ENCODE measurements at regions not wholly inside any gene's neighbourhood (a gene's known extent, or its start where the extent isn't known, plus 50 kb on each side); places are given as distances from the start of the nearest gene placed in this dataset.

GRCh38 chr2:189951791-189952535 is 110.6 kb downstream of the MSTN start:
- H3K9me3 Mint-ChIP-seq: no peaks in the 10 kb centered on the region
- ATAC-seq (no peak), DNase-seq (ENCODE audit: low spot score) (no peak)
- no peak overlapping the region for H3K4me3 Mint-ChIP-seq
- H3K27me3 Mint-ChIP-seq (ENCODE audit: low read depth): no peaks in the 10 kb centered on the region
- H3K36me3 Mint-ChIP-seq: no peaks in the 10 kb centered on the region
- TF ChIP-seq, protein P1, sequence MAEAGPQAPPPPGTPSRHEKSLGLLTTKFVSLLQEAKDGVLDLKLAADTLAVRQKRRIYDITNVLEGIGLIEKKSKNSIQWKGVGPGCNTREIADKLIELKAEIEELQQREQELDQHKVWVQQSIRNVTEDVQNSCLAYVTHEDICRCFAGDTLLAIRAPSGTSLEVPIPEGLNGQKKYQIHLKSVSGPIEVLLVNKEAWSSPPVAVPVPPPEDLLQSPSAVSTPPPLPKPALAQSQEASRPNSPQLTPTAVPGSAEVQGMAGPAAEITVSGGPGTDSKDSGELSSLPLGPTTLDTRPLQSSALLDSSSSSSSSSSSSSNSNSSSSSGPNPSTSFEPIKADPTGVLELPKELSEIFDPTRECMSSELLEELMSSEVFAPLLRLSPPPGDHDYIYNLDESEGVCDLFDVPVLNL (CRISPR knock-in tag; IDR thresholded peaks at IDR 0.05; ENCODE audit: borderline replicate concordance, low read depth): no peak
- TF ChIP-seq ELF4 (CRISPR knock-in tag; IDR thresholded peaks at IDR 0.05; ENCODE audit: low read depth): no peak
- TF ChIP-seq, protein P2, sequence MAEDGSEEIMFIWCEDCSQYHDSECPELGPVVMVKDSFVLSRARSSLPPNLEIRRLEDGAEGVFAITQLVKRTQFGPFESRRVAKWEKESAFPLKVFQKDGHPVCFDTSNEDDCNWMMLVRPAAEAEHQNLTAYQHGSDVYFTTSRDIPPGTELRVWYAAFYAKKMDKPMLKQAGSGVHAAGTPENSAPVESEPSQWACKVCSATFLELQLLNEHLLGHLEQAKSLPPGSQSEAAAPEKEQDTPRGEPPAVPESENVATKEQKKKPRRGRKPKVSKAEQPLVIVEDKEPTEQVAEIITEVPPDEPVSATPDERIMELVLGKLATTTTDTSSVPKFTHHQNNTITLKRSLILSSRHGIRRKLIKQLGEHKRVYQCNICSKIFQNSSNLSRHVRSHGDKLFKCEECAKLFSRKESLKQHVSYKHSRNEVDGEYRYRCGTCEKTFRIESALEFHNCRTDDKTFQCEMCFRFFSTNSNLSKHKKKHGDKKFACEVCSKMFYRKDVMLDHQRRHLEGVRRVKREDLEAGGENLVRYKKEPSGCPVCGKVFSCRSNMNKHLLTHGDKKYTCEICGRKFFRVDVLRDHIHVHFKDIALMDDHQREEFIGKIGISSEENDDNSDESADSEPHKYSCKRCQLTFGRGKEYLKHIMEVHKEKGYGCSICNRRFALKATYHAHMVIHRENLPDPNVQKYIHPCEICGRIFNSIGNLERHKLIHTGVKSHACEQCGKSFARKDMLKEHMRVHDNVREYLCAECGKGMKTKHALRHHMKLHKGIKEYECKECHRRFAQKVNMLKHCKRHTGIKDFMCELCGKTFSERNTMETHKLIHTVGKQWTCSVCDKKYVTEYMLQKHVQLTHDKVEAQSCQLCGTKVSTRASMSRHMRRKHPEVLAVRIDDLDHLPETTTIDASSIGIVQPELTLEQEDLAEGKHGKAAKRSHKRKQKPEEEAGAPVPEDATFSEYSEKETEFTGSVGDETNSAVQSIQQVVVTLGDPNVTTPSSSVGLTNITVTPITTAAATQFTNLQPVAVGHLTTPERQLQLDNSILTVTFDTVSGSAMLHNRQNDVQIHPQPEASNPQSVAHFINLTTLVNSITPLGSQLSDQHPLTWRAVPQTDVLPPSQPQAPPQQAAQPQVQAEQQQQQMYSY (CRISPR knock-in tag; IDR thresholded peaks at IDR 0.05): no peak
- TF ChIP-seq TP53 (CRISPR knock-in tag; IDR thresholded peaks at IDR 0.05): no peak
- TF ChIP-seq, protein P3, sequence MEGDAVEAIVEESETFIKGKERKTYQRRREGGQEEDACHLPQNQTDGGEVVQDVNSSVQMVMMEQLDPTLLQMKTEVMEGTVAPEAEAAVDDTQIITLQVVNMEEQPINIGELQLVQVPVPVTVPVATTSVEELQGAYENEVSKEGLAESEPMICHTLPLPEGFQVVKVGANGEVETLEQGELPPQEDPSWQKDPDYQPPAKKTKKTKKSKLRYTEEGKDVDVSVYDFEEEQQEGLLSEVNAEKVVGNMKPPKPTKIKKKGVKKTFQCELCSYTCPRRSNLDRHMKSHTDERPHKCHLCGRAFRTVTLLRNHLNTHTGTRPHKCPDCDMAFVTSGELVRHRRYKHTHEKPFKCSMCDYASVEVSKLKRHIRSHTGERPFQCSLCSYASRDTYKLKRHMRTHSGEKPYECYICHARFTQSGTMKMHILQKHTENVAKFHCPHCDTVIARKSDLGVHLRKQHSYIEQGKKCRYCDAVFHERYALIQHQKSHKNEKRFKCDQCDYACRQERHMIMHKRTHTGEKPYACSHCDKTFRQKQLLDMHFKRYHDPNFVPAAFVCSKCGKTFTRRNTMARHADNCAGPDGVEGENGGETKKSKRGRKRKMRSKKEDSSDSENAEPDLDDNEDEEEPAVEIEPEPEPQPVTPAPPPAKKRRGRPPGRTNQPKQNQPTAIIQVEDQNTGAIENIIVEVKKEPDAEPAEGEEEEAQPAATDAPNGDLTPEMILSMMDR (IDR thresholded peaks at IDR 0.05): no peak
- no peak for TF ChIP-seq ZNF232 (CRISPR knock-in tag; IDR thresholded peaks at IDR 0.05)
- TF ChIP-seq NR1H2 (CRISPR knock-in tag; IDR thresholded peaks at IDR 0.05): no peak
- TF ChIP-seq RELA (CRISPR knock-in tag; IDR thresholded peaks at IDR 0.05; ENCODE audit: borderline replicate concordance): no peak
- TF ChIP-seq JUN (CRISPR knock-in tag; IDR thresholded peaks at IDR 0.05): no peak
- TF ChIP-seq ESRRA (CRISPR knock-in tag; IDR thresholded peaks at IDR 0.05; ENCODE audit: borderline replicate concordance): no peak
- TF ChIP-seq, protein P4, sequence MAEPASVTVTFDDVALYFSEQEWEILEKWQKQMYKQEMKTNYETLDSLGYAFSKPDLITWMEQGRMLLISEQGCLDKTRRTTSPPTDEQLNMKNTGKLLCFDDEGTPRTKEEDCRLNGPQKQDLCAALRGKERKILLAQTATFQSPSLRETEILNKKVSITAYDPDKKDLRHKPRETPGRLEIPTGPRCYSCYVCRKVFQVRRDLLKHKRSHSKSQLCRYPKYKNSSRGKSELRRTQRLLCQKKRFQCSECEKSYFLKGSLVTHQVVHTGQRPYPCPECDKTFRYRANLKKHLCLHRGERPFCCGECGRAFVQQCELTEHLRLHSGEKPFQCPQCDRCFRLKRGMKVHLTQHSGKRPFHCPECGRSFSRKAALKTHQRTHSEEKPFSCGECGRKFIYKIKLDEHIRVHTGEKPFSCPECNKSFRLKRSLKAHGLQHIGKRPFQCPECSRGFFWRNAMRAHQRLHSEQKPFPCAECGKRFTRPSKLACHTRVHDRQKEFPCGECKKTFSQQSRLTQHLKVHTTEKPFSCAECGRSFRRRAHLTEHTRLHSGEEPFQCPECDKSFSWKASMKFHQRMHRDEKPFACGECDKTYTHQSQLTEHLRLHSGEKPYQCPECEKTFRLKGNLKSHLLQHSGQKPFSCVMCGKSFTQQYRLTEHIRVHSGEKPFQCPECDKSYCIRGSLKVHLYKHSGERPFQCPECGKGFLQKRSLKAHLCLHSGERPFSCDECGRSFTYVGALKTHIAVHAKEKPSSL (CRISPR knock-in tag; conservative IDR thresholded peaks at IDR 0.05): no peak
- no peak for TF ChIP-seq CDX4 (CRISPR knock-in tag; IDR thresholded peaks at IDR 0.05; ENCODE audit: borderline replicate concordance)
- TF ChIP-seq, protein P5, sequence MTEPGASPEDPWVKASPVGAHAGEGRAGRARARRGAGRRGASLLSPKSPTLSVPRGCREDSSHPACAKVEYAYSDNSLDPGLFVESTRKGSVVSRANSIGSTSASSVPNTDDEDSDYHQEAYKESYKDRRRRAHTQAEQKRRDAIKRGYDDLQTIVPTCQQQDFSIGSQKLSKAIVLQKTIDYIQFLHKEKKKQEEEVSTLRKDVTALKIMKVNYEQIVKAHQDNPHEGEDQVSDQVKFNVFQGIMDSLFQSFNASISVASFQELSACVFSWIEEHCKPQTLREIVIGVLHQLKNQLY (CRISPR knock-in tag; IDR thresholded peaks at IDR 0.05): no peak
- TF ChIP-seq CREB1 (CRISPR knock-in tag; IDR thresholded peaks at IDR 0.05): no peak
- TF ChIP-seq TEAD4 (CRISPR knock-in tag; IDR thresholded peaks at IDR 0.05): no peak
- no peak for TF ChIP-seq SMAD3 (CRISPR knock-in tag; IDR thresholded peaks at IDR 0.05; ENCODE audit: borderline replicate concordance)
- TF ChIP-seq EMX1 (CRISPR knock-in tag; IDR thresholded peaks at IDR 0.05): no peak
- TF ChIP-seq JAZF1 (CRISPR knock-in tag; IDR thresholded peaks at IDR 0.05): no peak
- H3K4me1 Mint-ChIP-seq: no peaks in the 10 kb centered on the region
- POLR2A ChIA-PET: no interaction called here
- CTCF ChIA-PET: interaction anchor here (0.6 kb wide), 1 partner anchor 153 kb away, joined by 4 read pairs; no protein-coding TSS in a partner anchor
- H3K27ac Mint-ChIP-seq: no peak overlapping the region
